ENCODE measurements at regions not wholly inside any gene's neighbourhood (a gene's known extent, or its start where the extent isn't known, plus 50 kb on each side); places are given as distances from the start of the nearest gene placed in this dataset.

DNA sequence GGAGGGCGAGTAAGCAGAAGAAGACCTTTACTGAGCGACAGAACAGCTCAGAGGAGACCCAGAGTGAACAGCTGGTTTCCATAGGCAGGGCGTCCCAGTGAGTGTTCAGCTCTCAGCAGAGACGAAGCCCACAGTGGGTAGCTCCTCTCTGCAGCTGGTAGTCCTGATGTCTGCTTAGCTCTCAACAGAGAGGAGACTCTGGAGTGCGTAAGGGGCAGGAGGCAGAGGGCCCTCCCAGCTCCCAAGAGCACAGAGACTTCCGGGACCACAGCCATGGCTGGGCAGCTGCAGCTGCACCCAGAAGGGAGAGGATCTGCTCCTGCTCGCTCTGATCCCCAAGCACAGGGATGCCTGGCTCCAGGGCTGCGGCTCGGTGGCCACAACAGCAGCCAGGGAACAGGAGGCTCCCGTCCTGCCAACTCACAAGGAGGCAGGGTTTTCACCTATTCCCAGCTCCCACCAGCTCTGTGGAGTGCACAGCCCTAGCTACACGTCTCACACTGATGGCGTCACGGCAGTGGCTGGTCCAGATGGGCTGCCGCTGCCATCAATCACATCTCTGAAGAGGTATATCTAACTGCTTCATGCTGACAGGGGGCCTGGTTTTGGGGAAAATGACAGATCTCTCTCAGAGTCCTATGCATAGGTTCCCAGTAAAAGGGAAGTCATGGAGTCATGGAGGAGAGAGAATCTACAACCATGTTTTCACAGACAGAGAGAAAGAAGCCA, 2660.1 kb upstream of the PCDH20 start (continued):
- TF ChIP-seq ZNF431 (CRISPR knock-in tag; IDR thresholded peaks at IDR 0.05; ENCODE audit: borderline replicate concordance, low read depth) (no peak), FOSL2 (CRISPR knock-in tag; IDR thresholded peaks at IDR 0.05) (peak; percentile 54), ZKSCAN8 (CRISPR knock-in tag; IDR thresholded peaks at IDR 0.05; ENCODE audit: borderline replicate concordance) (no peak), MEIS2 (CRISPR knock-in tag; IDR thresholded peaks at IDR 0.05) (no peak), ZNF282 (IDR thresholded peaks at IDR 0.05; ENCODE audit: partially characterized antibody) (no peak), ZNF329 (CRISPR knock-in tag; IDR thresholded peaks at IDR 0.05; ENCODE audit: low read depth) (0 out of 2 replicates have a peak, but pooled peaks have one; percentile 55), SMAD9 (CRISPR knock-in tag; IDR thresholded peaks at IDR 0.05) (no peak), ZNF644 (CRISPR knock-in tag; IDR thresholded peaks at IDR 0.05; ENCODE audit: low read depth) (no peak), EP300 (IDR thresholded peaks at IDR 0.05; ENCODE audit: low read depth in 2 of 2, low read length in 2 of 2) (no peak), EP300 (CRISPR knock-in tag; IDR thresholded peaks at IDR 0.05; ENCODE audit: borderline replicate concordance) (no peak), ZBTB8A (CRISPR knock-in tag; IDR thresholded peaks at IDR 0.05; ENCODE audit: borderline replicate concordance, low read depth) (no peak), TCF7 (IDR thresholded peaks at IDR 0.05; ENCODE audit: low read depth) (no peak), CEBPG (CRISPR knock-in tag; IDR thresholded peaks at IDR 0.05) (no peak; the same call in 1 of the 2 replicates), PAF1 (CRISPR knock-in tag; IDR thresholded peaks at IDR 0.05) (no peak), TOPORS (CRISPR knock-in tag; IDR thresholded peaks at IDR 0.05) (peak; percentile 45; the same call in 1 of the 2 replicates), NFYB (CRISPR knock-in tag; IDR thresholded peaks at IDR 0.05) (peak; percentile 95), AHR (CRISPR knock-in tag; IDR thresholded peaks at IDR 0.05) (peak; percentile 44; the same call in 1 of the 2 replicates), ZFP36 (IDR thresholded peaks at IDR 0.05; ENCODE audit: borderline replicate concordance, low read depth, low read length, partially characterized antibody) (no peak), ETV5 (CRISPR knock-in tag; IDR thresholded peaks at IDR 0.05; ENCODE audit: borderline replicate concordance) (peak; percentile 37; the same call in 1 of the 2 replicates), KDM5B (CRISPR knock-in tag; IDR thresholded peaks at IDR 0.05; ENCODE audit: borderline replicate concordance) (0 out of 2 replicates have a peak, but pooled peaks have one; percentile 22)
- TF ChIP-seq, protein P1, sequence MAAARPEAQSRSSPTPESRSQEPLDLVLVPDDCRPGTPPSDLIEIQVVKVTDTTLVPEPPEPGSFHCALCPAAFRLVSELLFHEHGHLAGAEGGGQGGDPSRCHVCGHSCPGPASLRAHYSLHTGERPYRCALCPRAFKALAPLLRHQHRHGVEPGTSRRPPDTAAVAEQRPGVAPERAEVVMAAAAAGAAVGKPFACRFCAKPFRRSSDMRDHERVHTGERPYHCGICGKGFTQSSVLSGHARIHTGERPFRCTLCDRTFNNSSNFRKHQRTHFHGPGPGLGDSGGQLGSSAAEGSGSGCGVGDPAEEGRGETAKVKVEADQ (CRISPR knock-in tag; IDR thresholded peaks at IDR 0.05; ENCODE audit: borderline replicate concordance): no peak
- TF ChIP-seq, protein P2, sequence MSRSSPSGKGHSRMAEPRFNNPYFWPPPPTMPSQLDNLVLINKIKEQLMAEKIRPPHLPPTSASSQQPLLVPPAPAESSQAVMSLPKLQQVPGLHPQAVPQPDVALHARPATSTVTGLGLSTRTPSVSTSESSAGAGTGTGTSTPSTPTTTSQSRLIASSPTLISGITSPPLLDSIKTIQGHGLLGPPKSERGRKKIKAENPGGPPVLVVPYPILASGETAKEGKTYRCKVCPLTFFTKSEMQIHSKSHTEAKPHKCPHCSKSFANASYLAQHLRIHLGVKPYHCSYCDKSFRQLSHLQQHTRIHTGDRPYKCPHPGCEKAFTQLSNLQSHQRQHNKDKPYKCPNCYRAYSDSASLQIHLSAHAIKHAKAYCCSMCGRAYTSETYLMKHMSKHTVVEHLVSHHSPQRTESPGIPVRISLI (CRISPR knock-in tag; IDR thresholded peaks at IDR 0.05; ENCODE audit: borderline replicate concordance): no peak
- TF ChIP-seq, protein P3, sequence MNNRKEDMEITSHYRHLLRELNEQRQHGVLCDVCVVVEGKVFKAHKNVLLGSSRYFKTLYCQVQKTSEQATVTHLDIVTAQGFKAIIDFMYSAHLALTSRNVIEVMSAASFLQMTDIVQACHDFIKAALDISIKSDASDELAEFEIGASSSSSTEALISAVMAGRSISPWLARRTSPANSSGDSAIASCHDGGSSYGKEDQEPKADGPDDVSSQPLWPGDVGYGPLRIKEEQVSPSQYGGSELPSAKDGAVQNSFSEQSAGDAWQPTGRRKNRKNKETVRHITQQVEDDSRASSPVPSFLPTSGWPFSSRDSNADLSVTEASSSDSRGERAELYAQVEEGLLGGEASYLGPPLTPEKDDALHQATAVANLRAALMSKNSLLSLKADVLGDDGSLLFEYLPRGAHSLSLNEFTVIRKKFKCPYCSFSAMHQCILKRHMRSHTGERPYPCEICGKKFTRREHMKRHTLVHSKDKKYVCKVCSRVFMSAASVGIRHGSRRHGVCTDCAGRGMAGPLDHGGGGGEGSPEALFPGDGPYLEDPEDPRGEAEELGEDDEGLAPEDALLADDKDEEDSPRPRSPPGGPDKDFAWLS (CRISPR knock-in tag; IDR thresholded peaks at IDR 0.05; ENCODE audit: borderline replicate concordance): no peak
- TF ChIP-seq, protein P4, sequence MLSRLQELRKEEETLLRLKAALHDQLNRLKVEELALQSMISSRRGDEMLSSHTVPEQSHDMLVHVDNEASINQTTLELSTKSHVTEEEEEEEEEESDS (CRISPR knock-in tag; IDR thresholded peaks at IDR 0.05; ENCODE audit: borderline replicate concordance): peak; percentile 20; the same call in 1 of the 2 replicates
